ENCODE measurements at regions not wholly inside any gene's neighbourhood (a gene's known extent, or its start where the extent isn't known, plus 50 kb on each side); places are given as distances from the start of the nearest gene placed in this dataset.

- Histone ChIP-seq H3K4me3 (no peak overlapping the region), H3K36me3 (ENCODE audit: insufficient read depth in 1 of 2, low read depth in 1 of 2) (no peaks in the 10 kb centered on the region), H3K4me1 (peaks cover 8% of the 10 kb centered on the region), H3K27me3 (ENCODE audit: insufficient read depth in 3 of 3, low read length in 2 of 3) (no peaks in the 10 kb centered on the region), H3K27ac (no peak overlapping the region), H3K9me3 (no peaks in the 10 kb centered on the region)
- 84 to 87% (median 84%) methylated on average over 6 of the region's 6 CpGs for WGBS, 3 donors
- ATAC-seq (no peak), DNase-seq (no peak)
- TF ChIP-seq CTCF (IDR thresholded peaks at IDR 0.05), result no peak
- intact Hi-C loops (cut with DNase I), result no loop called here
Measured at GRCh38 chr12:89946518-89947135, 238.0 kb upstream of the ATP2B1 start.

GRCh38 chr12:89945123-89945522 lies 236.5 kb upstream of the ATP2B1 start:
- no peak overlapping the region for H3K4me3 ChIP-seq
- H3K27ac ChIP-seq, result no peak overlapping the region
- H3K36me3 ChIP-seq (ENCODE audit: insufficient read depth in 1 of 2, low read depth in 1 of 2), result no peaks in the 10 kb centered on the region
- ATAC-seq (no peak), DNase-seq (no peak)
- TF ChIP-seq CTCF (IDR thresholded peaks at IDR 0.05), result no peak
- peaks cover 8% of the 10 kb centered on the region for H3K4me1 ChIP-seq
- no peaks in the 10 kb centered on the region for H3K9me3 ChIP-seq
- intact Hi-C loops (cut with DNase I), result no loop called here
- H3K27me3 ChIP-seq (ENCODE audit: insufficient read depth in 3 of 3, low read length in 2 of 3), result no peaks in the 10 kb centered on the region

- H3K4me3 ChIP-seq, result no peak overlapping the region
- intact Hi-C loops (cut with DNase I), result no loop called here
- H3K36me3 ChIP-seq (ENCODE audit: insufficient read depth in 1 of 2, low read depth in 1 of 2), result no peaks in the 10 kb centered on the region
- no peaks in the 10 kb centered on the region for H3K27me3 ChIP-seq (ENCODE audit: insufficient read depth in 3 of 3, low read length in 2 of 3)
- no peak for ATAC-seq
- TF ChIP-seq CTCF (IDR thresholded peaks at IDR 0.05), result no peak
- no peaks in the 10 kb centered on the region for H3K9me3 ChIP-seq
- peaks cover 8% of the 10 kb centered on the region for H3K4me1 ChIP-seq
- no peak overlapping the region for H3K27ac ChIP-seq
- no peak for DNase-seq
Measured at GRCh38 chr12:89943463-89943862, 234.8 kb upstream of the ATP2B1 start.

GRCh38 chr12:89941436-89941835 lies 232.8 kb upstream of the ATP2B1 start:
- no peak overlapping the region for H3K4me3 ChIP-seq
- intact Hi-C loops (cut with DNase I), result no loop called here
- ATAC-seq (no peak), DNase-seq (no peak)
- WGBS, 3 donors, result 95 to 99% (median 97%) methylated on average over 2 of the region's 2 CpGs
- no peak overlapping the region for H3K27ac ChIP-seq
- no peaks in the 10 kb centered on the region for H3K4me1 ChIP-seq
- H3K9me3 ChIP-seq, result no peaks in the 10 kb centered on the region
- no peaks in the 10 kb centered on the region for H3K27me3 ChIP-seq (ENCODE audit: insufficient read depth in 3 of 3, low read length in 2 of 3)
- no peaks in the 10 kb centered on the region for H3K36me3 ChIP-seq (ENCODE audit: insufficient read depth in 1 of 2, low read depth in 1 of 2)
- TF ChIP-seq CTCF (IDR thresholded peaks at IDR 0.05), result no peak

- no peaks in the 10 kb centered on the region for H3K27me3 ChIP-seq (ENCODE audit: insufficient read depth in 3 of 3, low read length in 2 of 3)
- DNase-seq, result no peak
- ATAC-seq, result no peak
- H3K27ac ChIP-seq, result no peak overlapping the region
- H3K36me3 ChIP-seq (ENCODE audit: insufficient read depth in 1 of 2, low read depth in 1 of 2), result no peaks in the 10 kb centered on the region
- intact Hi-C loops (cut with DNase I), result no loop called here
- 97 to 98% (median 98%) methylated on average over 1 of the region's 1 CpG for WGBS, 3 donors
- no peaks in the 10 kb centered on the region for H3K4me1 ChIP-seq
- H3K4me3 ChIP-seq, result no peak overlapping the region
- H3K9me3 ChIP-seq, result no peaks in the 10 kb centered on the region
- no peak for TF ChIP-seq CTCF (IDR thresholded peaks at IDR 0.05)
Measured at GRCh38 chr12:89939522-89940215, 231.0 kb upstream of the ATP2B1 start.

Measured in psoas muscle (tissue), 7 donors.